ENCODE measurements at regions not wholly inside any gene's neighbourhood (a gene's known extent, or its start where the extent isn't known, plus 50 kb on each side); places are given as distances from the start of the nearest gene placed in this dataset.

DNA sequence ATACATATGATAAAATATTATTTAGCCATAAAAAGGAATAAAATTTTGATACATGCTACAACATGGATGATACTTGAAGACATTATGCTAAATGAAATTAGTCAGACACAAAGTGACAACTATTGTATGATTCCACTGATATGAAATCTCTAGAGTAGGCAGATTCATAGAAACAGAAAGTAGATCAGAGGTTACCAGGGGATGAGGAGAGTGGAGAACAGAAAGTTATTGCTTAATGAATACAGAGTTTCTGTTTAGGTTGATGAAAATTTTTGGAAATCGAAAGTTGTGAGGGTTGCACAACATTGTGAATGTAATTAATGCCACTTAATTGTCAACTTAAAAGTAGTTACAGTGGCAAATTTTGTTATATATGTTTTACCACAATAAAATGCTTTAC, 315.7 kb upstream of the USP25 start:
- H2BK15ac ChIP-seq (ENCODE audit: low read depth, low read length), result no peak overlapping the region
- H3K4me1 Mint-ChIP-seq, result peaks cover 0 to 8% of the 10 kb centered on the region in 2 experiments; a peak in 2 of 4 replicates

More for the DNA sequence above, 315.7 kb upstream of the USP25 start:
- Histone ChIP-seq H3K18ac (ENCODE audit: insufficient read length, low read depth, low read length) (no peak overlapping the region), H3K56ac (ENCODE audit: insufficient read length, low read depth, low read length) (no peak overlapping the region), H3K23ac (ENCODE audit: insufficient read length, low read depth, low read length) (no peak overlapping the region), H3K27ac (ENCODE audit: insufficient read length, low read depth, low read length) (no peak overlapping the region), H3K27me3 (ENCODE audit: insufficient read depth, low read length) (no peaks in the 10 kb centered on the region), H3K9me3 (ENCODE audit: control insufficient read depth, low read depth, low read length) (no peaks in the 10 kb centered on the region), H2BK12ac (ENCODE audit: insufficient read length, low read depth, low read length) (no peak overlapping the region), H3K9ac (ENCODE audit: extremely low read depth, insufficient read length, low read length) (no peak overlapping the region), H3K23me2 (ENCODE audit: insufficient read length, low read depth, low read length, poor library complexity, severe bottlenecking) (no peaks in the 10 kb centered on the region), H3K4me2 (ENCODE audit: insufficient read depth, insufficient read length, low read length) (no peak overlapping the region), H3K4me1 (ENCODE audit: insufficient read depth, low read length) (no peaks in the 10 kb centered on the region), H3K14ac (ENCODE audit: insufficient read depth, low read length) (no peak overlapping the region), H2BK120ac (ENCODE audit: low read depth, low read length, poor library complexity, severe bottlenecking) (no peak overlapping the region), H3K4ac (ENCODE audit: low read depth, low read length) (no peak overlapping the region), H2BK5ac (ENCODE audit: insufficient read length, low read length) (no peak overlapping the region), H4K8ac (replicated peaks; ENCODE audit: insufficient read length, low read depth, low read length) (no peak overlapping the region), H3K79me1 (ENCODE audit: insufficient read depth, low read depth, low read length, poor library complexity, severe bottlenecking) (no peaks in the 10 kb centered on the region), H3K79me2 (ENCODE audit: insufficient read depth, low read length) (no peaks in the 10 kb centered on the region), H4K20me1 (ENCODE audit: control insufficient read depth, insufficient read depth, insufficient read length) (no peaks in the 10 kb centered on the region), H3T11ph (ENCODE audit: low read length) (no peak overlapping the region), H2BK20ac (ENCODE audit: low read depth, low read length, poor library complexity, severe bottlenecking) (no peak overlapping the region), H4K91ac (ENCODE audit: insufficient read length, low read depth, low read length) (no peak overlapping the region), H4K5ac (ENCODE audit: insufficient read length, low read depth, low read length) (no peak overlapping the region), H2AK5ac (ENCODE audit: insufficient read length, low read length) (no peak overlapping the region), H2AFZ (ENCODE audit: low read length) (no peak overlapping the region)
- peaks cover 0 to 12% (median 5%) of the 10 kb centered on the region in 3 experiments; a peak in 5 of 7 replicates for H3K36me3 Mint-ChIP-seq (ENCODE audit: insufficient read depth in 1 of 3, low read depth in 3 of 3)
- no peaks in the 10 kb centered on the region for H3K27me3 Mint-ChIP-seq (ENCODE audit: low read depth)
- H3K9me3 Mint-ChIP-seq, result peaks cover 0 to 5% of the 10 kb centered on the region in 2 experiments; a peak in 3 of 5 replicates
- no peak for TF ChIP-seq CTCF (conservative IDR thresholded peaks at IDR 0.05)
- H3K4me3 Mint-ChIP-seq, result no peak overlapping the region
- no peak for DNase-seq
- no peak overlapping the region for H3K27ac Mint-ChIP-seq
- WGBS (ENCODE audit: extremely low coverage, insufficient read length, low lambda C conversion rate), result no CpG with 5 or more reads among the region's 1 CpG
